Left lung (tissue), 4 donors: ENCODE measurements at regions not wholly inside any gene's neighbourhood (a gene's known extent, or its start where the extent isn't known, plus 50 kb on each side); places are given as distances from the start of the nearest gene placed in this dataset.

Experiments used
- ATAC-seq: fragments of 200-7000 bp; cut with Tn5 transposase; one replicate; pipeline ENCODE4 v1.9.1; 2020; ENCODE audit warnings: moderate library complexity
- DNase-seq, 4 donors: peaks; one replicate each; pipeline ENCODE4 v3.0.0-alpha.2; 2013 to 2020
- H3K27ac ChIP-seq, 2 donors: fragments of 200-600 bp; sonication (generic) in 1 of 2; one replicate each; pipeline versions ENCODE4 v1.5.0 to v1.8.0; 2020 to 2021
- H3K27me3 ChIP-seq, 2 donors: fragments of 200-600 bp; sonication (generic) in 1 of 2; one replicate each; pipeline versions ENCODE4 v1.5.0 to v1.8.0; 2020 to 2021
- H3K36me3 ChIP-seq, 2 donors: fragments of 200-600 bp; sonication (generic) in 1 of 2; one replicate each; pipeline versions ENCODE4 v1.5.0 to v1.8.0; 2020 to 2021
- H3K4me1 ChIP-seq, 2 donors: fragments of 200-600 bp; one replicate each; pipeline ENCODE4 v1.8.0; 2021
- H3K4me3 ChIP-seq, 2 donors: fragments of 200-600 bp; sonication (generic) in 1 of 2; one replicate each; pipeline versions ENCODE4 v1.5.0 to v1.8.0; 2020 to 2021; ENCODE audit warnings: mild to moderate bottlenecking in 1 of 2
- H3K9me3 ChIP-seq, 2 donors: fragments of 200-600 bp; sonication (generic) in 1 of 2; one replicate each; pipeline versions ENCODE4 v1.5.0 to v1.8.0; 2020 to 2021
- intact Hi-C, 2 donors: fragments of 100-400 bp; cut with DNase I; formaldehyde crosslinking; loops; one replicate each; pipeline versions ENCODE4 v1.11.2 to v1.14.2; 2022
- TF ChIP-seq, protein P1 (sequence below), 2 donors: fragments of 200-600 bp; sonication (generic) in 1 of 2; IDR thresholded peaks; one replicate each; pipeline versions ENCODE4 v1.5.0 to v1.8.0; 2021; ENCODE audit warnings: antibody characterized with exemption in 2 of 2
- donor health status: DM: no; HTN: yes; CAD: no.
- donor health status: DM: no; HTN: no; CAD: no.

DNA sequence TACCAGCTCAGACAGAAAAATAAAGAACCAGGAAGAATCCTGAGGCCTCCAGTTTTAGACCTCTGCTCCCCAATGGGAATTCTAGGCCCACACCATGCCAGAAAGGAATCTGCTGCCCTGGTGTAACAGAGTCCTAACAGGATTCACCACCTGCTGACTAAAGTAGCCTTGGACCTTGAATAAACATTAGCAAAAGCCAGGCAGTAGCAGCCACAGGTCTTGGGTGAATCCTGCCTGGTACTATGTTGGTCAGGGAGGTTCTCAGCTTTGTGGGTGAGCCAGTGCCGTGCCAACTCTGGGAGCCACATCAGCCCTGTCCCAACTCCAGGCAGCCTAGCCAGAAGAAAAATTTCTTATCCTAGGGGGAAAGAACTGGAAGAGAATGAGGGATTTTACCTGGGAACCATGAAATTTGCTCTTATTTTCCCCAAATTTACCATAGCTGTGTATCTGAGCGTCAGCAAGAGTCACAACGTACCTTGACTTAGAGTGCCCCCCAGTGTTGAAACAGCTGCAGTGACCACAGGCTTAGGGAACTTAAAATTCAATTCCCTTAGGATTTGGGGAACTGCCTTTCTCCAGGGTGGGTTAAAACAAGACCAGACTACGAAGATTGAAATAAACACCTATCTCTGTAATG lies 1895.6 kb upstream of the PRR20A start:
- no peaks in the 10 kb centered on the region for H3K36me3 ChIP-seq
- no peaks in the 10 kb centered on the region for H3K4me1 ChIP-seq
- H3K27me3 ChIP-seq, result no peaks in the 10 kb centered on the region
- DNase-seq (peak in 1 of 4 donors; percentile 2), ATAC-seq (no peak)
- intact Hi-C loops, result no loop called here
- H3K9me3 ChIP-seq, result peaks cover 0 to 15% of the 10 kb centered on the region in 2 donors
- TF ChIP-seq, protein P1, sequence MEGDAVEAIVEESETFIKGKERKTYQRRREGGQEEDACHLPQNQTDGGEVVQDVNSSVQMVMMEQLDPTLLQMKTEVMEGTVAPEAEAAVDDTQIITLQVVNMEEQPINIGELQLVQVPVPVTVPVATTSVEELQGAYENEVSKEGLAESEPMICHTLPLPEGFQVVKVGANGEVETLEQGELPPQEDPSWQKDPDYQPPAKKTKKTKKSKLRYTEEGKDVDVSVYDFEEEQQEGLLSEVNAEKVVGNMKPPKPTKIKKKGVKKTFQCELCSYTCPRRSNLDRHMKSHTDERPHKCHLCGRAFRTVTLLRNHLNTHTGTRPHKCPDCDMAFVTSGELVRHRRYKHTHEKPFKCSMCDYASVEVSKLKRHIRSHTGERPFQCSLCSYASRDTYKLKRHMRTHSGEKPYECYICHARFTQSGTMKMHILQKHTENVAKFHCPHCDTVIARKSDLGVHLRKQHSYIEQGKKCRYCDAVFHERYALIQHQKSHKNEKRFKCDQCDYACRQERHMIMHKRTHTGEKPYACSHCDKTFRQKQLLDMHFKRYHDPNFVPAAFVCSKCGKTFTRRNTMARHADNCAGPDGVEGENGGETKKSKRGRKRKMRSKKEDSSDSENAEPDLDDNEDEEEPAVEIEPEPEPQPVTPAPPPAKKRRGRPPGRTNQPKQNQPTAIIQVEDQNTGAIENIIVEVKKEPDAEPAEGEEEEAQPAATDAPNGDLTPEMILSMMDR (IDR thresholded peaks at IDR 0.05), result no peak
- H3K27ac ChIP-seq, result no peak overlapping the region
- no peak overlapping the region for H3K4me3 ChIP-seq

DNA sequence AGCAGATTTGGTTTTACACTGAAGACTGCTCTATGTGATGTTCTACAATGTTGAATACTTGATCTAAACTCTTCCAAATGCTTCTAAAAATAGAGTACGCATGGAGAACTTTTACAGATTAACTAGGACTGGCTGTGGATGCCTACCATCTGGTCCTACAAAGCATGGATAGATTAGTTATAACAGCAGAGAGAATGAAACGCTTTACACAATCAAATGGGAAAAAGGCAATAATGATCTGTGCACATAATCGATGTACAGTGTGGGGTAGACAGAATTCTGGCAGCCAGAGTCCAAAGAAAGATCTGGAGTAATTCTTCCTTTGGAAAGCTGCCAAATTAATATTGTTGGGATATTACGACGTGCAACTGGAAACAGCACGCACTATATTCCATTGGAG lies 1885.5 kb upstream of the PRR20A start:
- no peak overlapping the region for H3K27ac ChIP-seq
- peak in 2 of 4 donors; percentile 85 to 87 for DNase-seq
- TF ChIP-seq, protein P1 (IDR thresholded peaks at IDR 0.05), result no peak
- H3K36me3 ChIP-seq, result no peaks in the 10 kb centered on the region
- no peaks in the 10 kb centered on the region for H3K4me1 ChIP-seq
- no peaks in the 10 kb centered on the region for H3K27me3 ChIP-seq
- ATAC-seq, result no peak
- H3K9me3 ChIP-seq, result no peaks in the 10 kb centered on the region
- intact Hi-C loops, result no loop called here
- H3K4me3 ChIP-seq, result no peak overlapping the region

DNA sequence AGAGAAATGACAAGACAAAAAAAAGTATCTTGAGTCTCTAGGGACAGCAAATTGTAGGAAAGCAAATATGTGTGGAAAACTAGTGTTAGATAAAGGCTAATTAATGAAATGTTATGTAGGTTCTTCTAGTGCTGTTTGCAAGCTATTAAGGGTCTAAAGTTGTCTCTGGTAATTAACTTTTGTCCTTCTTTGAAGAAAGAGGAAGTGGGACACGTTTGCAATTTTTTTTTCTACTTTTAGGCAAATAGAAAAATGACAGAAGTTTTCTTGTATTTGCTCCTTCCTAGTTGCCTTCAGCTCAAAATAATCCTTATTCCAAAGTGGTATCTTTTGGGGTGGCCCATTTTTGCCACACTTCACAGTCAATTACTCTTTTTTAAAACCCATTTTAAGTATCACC lies 1877.7 kb upstream of the PRR20A start:
- intact Hi-C loops, result no loop called here
- H3K36me3 ChIP-seq, result no peaks in the 10 kb centered on the region
- no peaks in the 10 kb centered on the region for H3K4me1 ChIP-seq
- ATAC-seq (no peak), DNase-seq (no peak)
- TF ChIP-seq, protein P1 (IDR thresholded peaks at IDR 0.05), result no peak
- H3K9me3 ChIP-seq, result no peaks in the 10 kb centered on the region
- H3K27me3 ChIP-seq, result no peaks in the 10 kb centered on the region
- H3K27ac ChIP-seq, result no peak overlapping the region
- no peak overlapping the region for H3K4me3 ChIP-seq

DNA sequence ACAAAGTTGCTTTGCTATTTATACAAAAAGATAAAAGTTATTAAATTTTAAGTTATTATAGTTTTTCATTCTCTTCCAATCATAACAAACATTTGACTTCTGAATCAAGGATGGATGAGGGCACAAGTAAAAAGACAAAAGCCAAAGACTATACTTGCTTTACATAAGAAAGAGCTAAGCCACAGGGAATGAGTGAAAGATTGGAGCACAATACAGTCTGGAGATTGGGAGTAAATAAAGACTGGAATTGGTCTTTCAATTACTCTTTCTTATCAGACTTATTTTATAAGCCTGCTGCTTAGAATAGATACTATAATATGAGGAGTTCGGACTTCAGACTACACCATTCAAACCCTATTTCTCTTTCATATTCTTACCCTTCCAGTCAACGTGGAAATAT lies 1874.1 kb upstream of the PRR20A start:
- TF ChIP-seq, protein P1 (IDR thresholded peaks at IDR 0.05), result no peak
- H3K27me3 ChIP-seq, result no peaks in the 10 kb centered on the region
- ATAC-seq, result no peak
- no peak for DNase-seq
- no peaks in the 10 kb centered on the region for H3K4me1 ChIP-seq
- no peak overlapping the region for H3K4me3 ChIP-seq
- no peak overlapping the region for H3K27ac ChIP-seq
- intact Hi-C loops, result no loop called here
- no peaks in the 10 kb centered on the region for H3K9me3 ChIP-seq
- H3K36me3 ChIP-seq, result no peaks in the 10 kb centered on the region

DNA sequence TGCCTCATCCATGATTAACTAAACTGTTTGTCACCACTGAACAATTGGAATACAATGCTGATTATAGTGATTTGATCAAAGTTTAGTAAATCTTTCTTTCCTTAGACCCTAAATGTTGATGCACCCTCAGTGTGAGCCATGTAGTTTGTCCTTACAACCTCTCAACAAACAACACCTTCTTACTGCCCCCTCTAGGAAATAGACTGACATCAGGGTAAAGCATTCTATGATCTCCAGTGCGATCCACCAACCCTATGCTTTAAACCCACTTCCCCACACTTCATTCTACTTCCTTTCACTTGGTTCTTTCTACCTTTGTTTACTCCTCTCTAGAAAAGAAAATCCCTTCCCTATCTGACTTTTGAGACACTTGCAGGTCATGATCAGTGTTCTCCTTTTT lies 1842.5 kb upstream of the PRR20A start:
- DNase-seq, result no peak
- Histone ChIP-seq H3K4me3 (no peak overlapping the region), H3K9me3 (peaks cover 0 to 13% of the 10 kb centered on the region in 2 donors), H3K27ac (no peak overlapping the region), H3K27me3 (no peaks in the 10 kb centered on the region), H3K4me1 (no peaks in the 10 kb centered on the region), H3K36me3 (no peaks in the 10 kb centered on the region)
- no peak for ATAC-seq
- TF ChIP-seq, protein P1 (IDR thresholded peaks at IDR 0.05), result no peak
- intact Hi-C loops, result no loop called here
